Right renal cortex interstitium (tissue), 3 donors: ENCODE measurements at regions not wholly inside any gene's neighbourhood (a gene's known extent, or its start where the extent isn't known, plus 50 kb on each side); places are given as distances from the start of the nearest gene placed in this dataset.
A peak's percentile ranks its signal among the peaks of the same experiment; 100 is the strongest.
"Not testable (repeated sequence)": the region's sequence is repeated elsewhere in the genome, so short reads cannot be mapped to it uniquely, and the experiment has no call there.

Experiments
- DNase-seq, 3 donors: peaks; one replicate each; pipeline ENCODE4 v3.0.0-alpha.2; 2013; ENCODE audit warnings: low read depth in 3 of 3, low spot score in 2 of 3

- DNase-seq, result no peak
Observed at GRCh38 chr14:86364634-86365033, 834.7 kb downstream of the FLRT2 start.

- no peak for DNase-seq
Observed at GRCh38 chr14:86363576-86363975, 833.6 kb downstream of the FLRT2 start.

- DNase-seq, result no peak
Observed at GRCh38 chr14:86363047-86363446, 833.1 kb downstream of the FLRT2 start.

GRCh38 chr14:86357876-86358275, 827.9 kb downstream of the FLRT2 start:
- DNase-seq, result peak in 2 of 3 donors; percentile 4 to 6

GRCh38 chr14:86357119-86357518, 827.2 kb downstream of the FLRT2 start:
- DNase-seq, result no peak

- DNase-seq, result no peak
Observed at GRCh38 chr14:86346818-86347384, 817.0 kb downstream of the FLRT2 start.

GRCh38 chr14:86334355-86334754, 804.4 kb downstream of the FLRT2 start:
- no peak for DNase-seq

- DNase-seq, result no peak
Observed at GRCh38 chr14:86333493-86333892, 803.5 kb downstream of the FLRT2 start.

GRCh38 chr14:86331341-86331740, 801.4 kb downstream of the FLRT2 start:
- DNase-seq, result no peak

- peak in 2 of 3 donors; percentile 13 to 23 for DNase-seq
Observed at GRCh38 chr14:86321151-86321550, 791.2 kb downstream of the FLRT2 start.

GRCh38 chr14:86312154-86312665, 782.3 kb downstream of the FLRT2 start:
- not testable (repeated sequence) for DNase-seq

GRCh38 chr14:86311151-86311550, 781.2 kb downstream of the FLRT2 start:
- no peak for DNase-seq

GRCh38 chr14:86310611-86311010, 780.7 kb downstream of the FLRT2 start:
- DNase-seq, result no peak

GRCh38 chr14:86310148-86310547, 780.2 kb downstream of the FLRT2 start:
- no peak for DNase-seq

GRCh38 chr14:86305058-86305457, 775.1 kb downstream of the FLRT2 start:
- DNase-seq, result no peak

GRCh38 chr14:86299994-86300393, 770.0 kb downstream of the FLRT2 start:
- no peak for DNase-seq

GRCh38 chr14:86296173-86296572, 766.2 kb downstream of the FLRT2 start:
- no peak for DNase-seq

GRCh38 chr14:86288336-86288735, 758.4 kb downstream of the FLRT2 start:
- DNase-seq, result no peak

GRCh38 chr14:86279405-86279804, 749.5 kb downstream of the FLRT2 start:
- DNase-seq, result no peak

GRCh38 chr14:86257973-86258372, 728.0 kb downstream of the FLRT2 start:
- no peak for DNase-seq

- DNase-seq, result no peak
Observed at GRCh38 chr14:86243158-86243557, 713.2 kb downstream of the FLRT2 start.

GRCh38 chr14:86237733-86238132, 707.8 kb downstream of the FLRT2 start:
- no peak for DNase-seq

- DNase-seq, result no peak
Observed at GRCh38 chr14:86221755-86222154, 691.8 kb downstream of the FLRT2 start.
